SK-N-SH treated with all-trans-retinoic acid at 6 μM for 48 hours (cell line): ENCODE measurements at regions not wholly inside any gene's neighbourhood (a gene's known extent, or its start where the extent isn't known, plus 50 kb on each side); places are given as distances from the start of the nearest gene placed in this dataset.

ENCODE experiments used
- PATZ1 ChIP-seq: fragments of 250-450 bp; sonication (Bioruptor Pico); IDR thresholded peaks from 2 replicates; pipeline ENCODE4 v1.8.0; 2020; ENCODE audit warnings: mild to moderate bottlenecking, moderate library complexity, borderline replicate concordance
- POU6F1 ChIP-seq: fragments of 250-450 bp; sonication (Bioruptor Pico); IDR thresholded peaks from 2 replicates; pipeline ENCODE4 v1.8.0; 2021; ENCODE audit warnings: low read depth, mild to moderate bottlenecking, moderate library complexity, borderline replicate concordance
- SNAI2 ChIP-seq: fragments of 250-450 bp; sonication (Bioruptor Pico); IDR thresholded peaks from 2 replicates; pipeline ENCODE4 v1.5.0; 2020; ENCODE audit warnings: mild to moderate bottlenecking, moderate library complexity
- ZNF70 ChIP-seq: fragments of 450-650 bp; formaldehyde crosslinking; IDR thresholded peaks from 2 replicates; pipeline ENCODE4 v1.5.0; 2020; ENCODE audit warnings: mild to moderate bottlenecking, moderate library complexity

- no peak for TF ChIP-seq PATZ1 (CRISPR knock-in tag)
- no peak for TF ChIP-seq POU6F1 (CRISPR knock-in tag)
- TF ChIP-seq SNAI2: no peak
- no peak for TF ChIP-seq ZNF70 (CRISPR knock-in tag)
Observed at GRCh38 chr21:28235169-28235895, 757.3 kb downstream of the LTN1 start.
